Breast epithelium (tissue), 3 donors: ENCODE measurements at regions not wholly inside any gene's neighbourhood (a gene's known extent, or its start where the extent isn't known, plus 50 kb on each side); places are given as distances from the start of the nearest gene placed in this dataset.

Experiments
- CTCF ChIP-seq, 3 donors: fragments of 450-650 bp; IDR thresholded peaks; one replicate each; pipeline ENCODE4 v1.5.1; 2016 to 2017; ENCODE audit warnings: antibody characterized with exemption in 3 of 3, mild to moderate bottlenecking in 3 of 3, moderate library complexity in 3 of 3
- POLR2A ChIP-seq: fragments of 450-650 bp; IDR thresholded peaks from one replicate; pipeline ENCODE4 v1.6.1; 2016; ENCODE audit warnings: antibody characterized with exemption, mild to moderate bottlenecking, moderate library complexity
- POLR2AphosphoS5 ChIP-seq, 3 donors: sonication (generic); formaldehyde crosslinking; IDR thresholded peaks; one replicate each; pipeline ENCODE4 v1.6.1; 2017; ENCODE audit warnings: antibody characterized with exemption in 3 of 3

- TF ChIP-seq POLR2A (no peak), POLR2AphosphoS5 (IDR thresholded peaks at IDR 0.05) (no peak), CTCF (IDR thresholded peaks at IDR 0.05) (no peak)
Measured at GRCh38 chr1:189936861-189937260, 540.8 kb downstream of the BRINP3 start.
